A673 (cell line): ENCODE measurements at regions not wholly inside any gene's neighbourhood (a gene's known extent, or its start where the extent isn't known, plus 50 kb on each side); places are given as distances from the start of the nearest gene placed in this dataset.
"Not testable (repeated sequence)": the region's sequence is repeated elsewhere in the genome, so short reads cannot be mapped to it uniquely, and the experiment has no call there.

Experiments
- BruUV-seq: library from RNA; stranded (reverse); fragments of 400-500 nt; replicated peaks from 2 replicates; lab custom pipeline; 2021; lab: Mats Ljungman, UMichigan
- CTCF ChIA-PET: fragments of 300-600 bp; sonication (Branson Sonifier 250); formaldehyde crosslinking; loops from one replicate; lab custom pipeline; 2022; ENCODE audit warnings: antibody characterized with exemption; lab: Charles Lee
- POLR2A ChIA-PET: fragments of 300-600 bp; sonication (Branson Sonifier 250); formaldehyde crosslinking; loops from one replicate; lab custom pipeline; 2022; ENCODE audit warnings: antibody characterized with exemption; ENCODE audit not compliant: low non-redundant PET; lab: Charles Lee
- DNase-seq: peaks from one replicate; pipeline ENCODE4 v3.0.0-alpha.2; 2015; ENCODE audit warnings: low spot score
- H3K27ac ChIP-seq: fragments of 200-600 bp; sonication (generic); 2 replicates; pipeline ENCODE4 v1.5.1; 2016; ENCODE audit warnings: mixed run types, low read depth, mild to moderate bottlenecking, mixed read lengths, antibody characterized with exemption, low read length; ENCODE audit not compliant: poor library complexity, severe bottlenecking
- H3K27me3 ChIP-seq: fragments of 200-600 bp; sonication (generic); replicated peaks from 2 replicates; pipeline ENCODE4 v1.6.1; 2017; ENCODE audit warnings: mixed run types, low read depth, mild to moderate bottlenecking, mixed read lengths, antibody characterized with exemption, low read length; ENCODE audit not compliant: insufficient read depth, poor library complexity
- H3K36me3 ChIP-seq: fragments of 200-600 bp; sonication (generic); 2 replicates; pipeline ENCODE4 v1.6.1; 2016; ENCODE audit warnings: mixed run types, mild to moderate bottlenecking, mixed read lengths, antibody characterized with exemption, low read length; ENCODE audit not compliant: insufficient read depth, poor library complexity, severe bottlenecking
- H3K4me1 ChIP-seq: fragments of 200-600 bp; sonication (generic); 2 replicates; pipeline ENCODE4 v1.6.1; 2017; ENCODE audit warnings: mixed run types, mild to moderate bottlenecking, mixed read lengths, antibody characterized with exemption, low read length; ENCODE audit not compliant: insufficient read depth, poor library complexity, severe bottlenecking
- H3K4me3 ChIP-seq: fragments of 200-600 bp; sonication (generic); 2 replicates; pipeline ENCODE4 v1.5.1; 2016; ENCODE audit warnings: low read depth, mixed run types, mild to moderate bottlenecking, mixed read lengths, low read length; ENCODE audit not compliant: poor library complexity, severe bottlenecking
- H3K9me3 ChIP-seq: fragments of 200-600 bp; sonication (generic); 2 replicates; pipeline ENCODE4 v1.6.1; 2016; ENCODE audit warnings: mixed run types, low read depth, mild to moderate bottlenecking, mixed read lengths, antibody characterized with exemption, low read length; ENCODE audit not compliant: poor library complexity, severe bottlenecking
- EZH2 ChIP-seq: fragments of 200-600 bp; sonication (generic); IDR thresholded peaks from 2 replicates; pipeline ENCODE4 v1.6.1; 2017; ENCODE audit warnings: borderline replicate concordance, low read depth, mild to moderate bottlenecking, mixed read lengths, antibody characterized with exemption, low read length; ENCODE audit not compliant: poor library complexity, severe bottlenecking
- intact Hi-C: fragments of 100-400 bp; cut with micrococcal nuclease; formaldehyde crosslinking; loops from one replicate; pipeline ENCODE4 v1.10.0; 2022; ENCODE audit not compliant: unreplicated experiment
- TF ChIP-seq, protein P1 (sequence below): fragments of 300-800, 200-600 bp; sonication (generic); conservative IDR thresholded peaks from 2 replicates; pipeline ENCODE4 v1.5.1; 2017; ENCODE audit warnings: low read depth, mild to moderate bottlenecking, antibody characterized with exemption, low read length, moderate library complexity, mixed read lengths

- Histone ChIP-seq H3K36me3 (no peaks in the 10 kb centered on the region), H3K27ac (no peak overlapping the region), H3K4me3 (no peak overlapping the region), H3K27me3 (no peaks in the 10 kb centered on the region), H3K9me3 (no peaks in the 10 kb centered on the region), H3K4me1 (no peaks in the 10 kb centered on the region)
- no TSS peak for BruUV-seq
- POLR2A ChIA-PET: no interaction called here
- no peak for DNase-seq
- intact Hi-C loops: no loop called here
- TF ChIP-seq, protein P1, sequence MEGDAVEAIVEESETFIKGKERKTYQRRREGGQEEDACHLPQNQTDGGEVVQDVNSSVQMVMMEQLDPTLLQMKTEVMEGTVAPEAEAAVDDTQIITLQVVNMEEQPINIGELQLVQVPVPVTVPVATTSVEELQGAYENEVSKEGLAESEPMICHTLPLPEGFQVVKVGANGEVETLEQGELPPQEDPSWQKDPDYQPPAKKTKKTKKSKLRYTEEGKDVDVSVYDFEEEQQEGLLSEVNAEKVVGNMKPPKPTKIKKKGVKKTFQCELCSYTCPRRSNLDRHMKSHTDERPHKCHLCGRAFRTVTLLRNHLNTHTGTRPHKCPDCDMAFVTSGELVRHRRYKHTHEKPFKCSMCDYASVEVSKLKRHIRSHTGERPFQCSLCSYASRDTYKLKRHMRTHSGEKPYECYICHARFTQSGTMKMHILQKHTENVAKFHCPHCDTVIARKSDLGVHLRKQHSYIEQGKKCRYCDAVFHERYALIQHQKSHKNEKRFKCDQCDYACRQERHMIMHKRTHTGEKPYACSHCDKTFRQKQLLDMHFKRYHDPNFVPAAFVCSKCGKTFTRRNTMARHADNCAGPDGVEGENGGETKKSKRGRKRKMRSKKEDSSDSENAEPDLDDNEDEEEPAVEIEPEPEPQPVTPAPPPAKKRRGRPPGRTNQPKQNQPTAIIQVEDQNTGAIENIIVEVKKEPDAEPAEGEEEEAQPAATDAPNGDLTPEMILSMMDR: no peak
- CTCF ChIA-PET: no interaction called here
Measured at GRCh38 chr12:42868291-42868690, 278.7 kb upstream of the PRICKLE1 start.

- Histone ChIP-seq H3K4me3 (no peak overlapping the region), H3K9me3 (no peaks in the 10 kb centered on the region), H3K36me3 (no peaks in the 10 kb centered on the region), H3K27ac (no peak overlapping the region), H3K4me1 (no peaks in the 10 kb centered on the region), H3K27me3 (no peaks in the 10 kb centered on the region)
- BruUV-seq: no TSS peak
- POLR2A ChIA-PET: no interaction called here
- no peak for DNase-seq
- no peak for TF ChIP-seq EZH2
- TF ChIP-seq, protein P1: no peak
- CTCF ChIA-PET: no interaction called here
- intact Hi-C loops: no loop called here
Measured at GRCh38 chr12:42865282-42865681, 275.7 kb upstream of the PRICKLE1 start.

- intact Hi-C loops: no loop called here
- TF ChIP-seq, protein P1: no peak
- TF ChIP-seq EZH2: no peak
- BruUV-seq: no TSS peak
- Histone ChIP-seq H3K27ac (no peak overlapping the region), H3K4me3 (no peak overlapping the region), H3K9me3 (no peaks in the 10 kb centered on the region), H3K36me3 (no peaks in the 10 kb centered on the region), H3K27me3 (no peaks in the 10 kb centered on the region), H3K4me1 (no peaks in the 10 kb centered on the region)
- peak; percentile 7 for DNase-seq
- ChIA-PET CTCF (no interaction called here), POLR2A (no interaction called here)
Measured at GRCh38 chr12:42862055-42862454, 272.5 kb upstream of the PRICKLE1 start.

DNA sequence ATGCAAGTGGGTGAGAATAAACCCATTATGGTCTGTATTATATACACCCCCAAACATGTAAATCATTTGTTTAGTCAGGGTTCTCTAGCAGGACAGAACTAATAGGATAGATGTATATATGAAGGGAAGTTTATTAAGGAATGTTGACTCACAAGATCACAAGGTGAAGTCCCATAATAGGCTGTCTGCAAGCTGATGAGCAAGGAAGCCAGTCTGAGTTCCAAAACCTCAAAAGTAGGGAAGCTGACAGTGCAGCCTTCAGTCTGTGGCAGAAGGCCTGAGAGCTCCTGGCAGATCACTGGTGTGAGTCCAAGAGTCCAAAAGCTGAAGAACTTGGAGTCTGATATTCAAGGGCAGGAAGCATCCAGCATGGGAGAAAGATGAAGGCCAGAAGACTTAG is 270.8 kb upstream of the PRICKLE1 start:
- intact Hi-C loops, H3K9me3 ChIP-seq, CTCF ChIA-PET, H3K4me1 ChIP-seq, BruUV-seq, POLR2A ChIA-PET, H3K36me3 ChIP-seq, H3K27ac ChIP-seq, DNase-seq, H3K4me3 ChIP-seq, H3K27me3 ChIP-seq: not testable (repeated sequence)
